Fibroblast of lung (primary cell): ENCODE measurements at regions not wholly inside any gene's neighbourhood (a gene's known extent, or its start where the extent isn't known, plus 50 kb on each side); places are given as distances from the start of the nearest gene placed in this dataset.

Source experiments
- DNase-seq, 2 donors: peaks; one replicate each; pipeline versions ENCODE4 v3.0.0 to v3.0.0-alpha.2; 2010; ENCODE audit warnings: low read depth in 2 of 2
- H2AFZ ChIP-seq: 2 replicates; pipeline ENCODE4 v1.5.1; 2012; ENCODE audit warnings: low read length, control low read depth, inconsistent platforms
- H3K27ac ChIP-seq: 2 replicates; pipeline ENCODE4 v1.5.1; 2011; ENCODE audit warnings: low read length, control low read depth; ENCODE audit not compliant: insufficient read depth
- H3K27me3 ChIP-seq: 2 replicates; pipeline ENCODE4 v1.5.1; 2011; ENCODE audit warnings: mild to moderate bottlenecking, low read length; ENCODE audit not compliant: control insufficient read depth, insufficient read depth
- H3K36me3 ChIP-seq: 2 replicates; pipeline ENCODE4 v1.5.1; 2011; ENCODE audit warnings: low read length; ENCODE audit not compliant: control insufficient read depth, insufficient read depth
- H3K4me1 ChIP-seq: 2 replicates; pipeline ENCODE4 v1.5.1; 2011; ENCODE audit warnings: low read length; ENCODE audit not compliant: control insufficient read depth, insufficient read depth; ENCODE audit errors: extremely low read depth
- H3K4me2 ChIP-seq: 2 replicates; pipeline ENCODE4 v1.5.1; 2011; ENCODE audit warnings: low read length, control low read depth; ENCODE audit not compliant: insufficient read depth; ENCODE audit errors: extremely low read depth
- H3K4me3 ChIP-seq, 4 experiments: fragments of 200-600 bp in 1 of 4; sonication (generic) in 1 of 4; replicated peaks in 1 of 4; 2 replicates each; pipeline ENCODE4 v1.5.1; 2011 to 2016; ENCODE audit warnings: low read length in 4 of 4, low read depth in 3 of 4, mild to moderate bottlenecking in 3 of 4, control low read depth in 2 of 4, inconsistent platforms in 1 of 4, mixed read lengths in 1 of 4; ENCODE audit not compliant: insufficient read depth in 1 of 4; ENCODE audit errors: control extremely low read depth in 1 of 4
- H3K79me2 ChIP-seq: 2 replicates; pipeline ENCODE4 v1.5.1; 2012; ENCODE audit warnings: mild to moderate bottlenecking, low read length, inconsistent platforms; ENCODE audit not compliant: control insufficient read depth, insufficient read depth
- H3K9ac ChIP-seq: 2 replicates; pipeline ENCODE4 v1.5.1; 2011; ENCODE audit warnings: mild to moderate bottlenecking, low read length, control low read depth; ENCODE audit not compliant: insufficient read depth
- H3K9me3 ChIP-seq: 2 replicates; pipeline ENCODE4 v1.5.1; 2012; ENCODE audit warnings: low read depth, low read length; ENCODE audit not compliant: control insufficient read depth, insufficient read depth
- H4K20me1 ChIP-seq: 2 replicates; pipeline ENCODE4 v1.5.1; 2011; ENCODE audit warnings: low read length; ENCODE audit not compliant: control insufficient read depth, insufficient read depth; ENCODE audit errors: extremely low read depth
- EZH2 ChIP-seq: IDR thresholded peaks from 2 replicates; pipeline ENCODE4 v1.5.1; 2012; ENCODE audit warnings: low read length, control low read depth, mild to moderate bottlenecking; ENCODE audit errors: missing control alignments
- TF ChIP-seq, protein P1 (sequence below), 2 donors: IDR thresholded peaks in 1 of 2; conservative IDR thresholded peaks in 1 of 2; 1 replicate in 1 of 2; 2 replicates in 1 of 2; pipeline ENCODE4 v1.5.1; 2011 to 2012; ENCODE audit warnings: low read length in 2 of 2, control low read depth in 1 of 2, inconsistent platforms in 1 of 2, low read depth in 1 of 2, mild to moderate bottlenecking in 1 of 2

DNA sequence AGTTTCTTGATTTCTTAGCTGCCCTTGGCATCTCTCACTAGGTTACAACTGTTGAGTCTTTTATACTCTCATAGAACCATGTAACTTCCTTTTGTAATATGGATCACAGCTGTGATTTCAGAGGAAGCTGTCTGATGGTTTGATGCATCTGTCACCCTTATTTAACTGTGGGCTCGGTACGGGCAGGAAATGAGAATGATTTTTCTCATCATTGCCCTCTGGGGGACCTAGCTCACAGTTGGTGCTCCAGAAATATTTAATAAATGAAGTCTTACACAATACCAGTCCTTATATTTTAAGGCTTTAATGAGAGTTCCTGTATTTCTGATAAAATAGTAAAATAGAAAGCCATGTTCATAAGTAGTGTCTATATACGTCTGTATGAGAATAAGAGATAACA lies 151.2 kb downstream of the EBLN2 start:
- H3K79me2 ChIP-seq: no peaks in the 10 kb centered on the region
- H3K27me3 ChIP-seq: no peaks in the 10 kb centered on the region
- no peaks in the 10 kb centered on the region for H3K36me3 ChIP-seq
- H3K4me3 ChIP-seq: no peak overlapping the region
- H3K27ac ChIP-seq: no peak overlapping the region
- no peak overlapping the region for H3K9ac ChIP-seq
- DNase-seq: no peak
- no peak overlapping the region for H2AFZ ChIP-seq
- TF ChIP-seq, protein P1, sequence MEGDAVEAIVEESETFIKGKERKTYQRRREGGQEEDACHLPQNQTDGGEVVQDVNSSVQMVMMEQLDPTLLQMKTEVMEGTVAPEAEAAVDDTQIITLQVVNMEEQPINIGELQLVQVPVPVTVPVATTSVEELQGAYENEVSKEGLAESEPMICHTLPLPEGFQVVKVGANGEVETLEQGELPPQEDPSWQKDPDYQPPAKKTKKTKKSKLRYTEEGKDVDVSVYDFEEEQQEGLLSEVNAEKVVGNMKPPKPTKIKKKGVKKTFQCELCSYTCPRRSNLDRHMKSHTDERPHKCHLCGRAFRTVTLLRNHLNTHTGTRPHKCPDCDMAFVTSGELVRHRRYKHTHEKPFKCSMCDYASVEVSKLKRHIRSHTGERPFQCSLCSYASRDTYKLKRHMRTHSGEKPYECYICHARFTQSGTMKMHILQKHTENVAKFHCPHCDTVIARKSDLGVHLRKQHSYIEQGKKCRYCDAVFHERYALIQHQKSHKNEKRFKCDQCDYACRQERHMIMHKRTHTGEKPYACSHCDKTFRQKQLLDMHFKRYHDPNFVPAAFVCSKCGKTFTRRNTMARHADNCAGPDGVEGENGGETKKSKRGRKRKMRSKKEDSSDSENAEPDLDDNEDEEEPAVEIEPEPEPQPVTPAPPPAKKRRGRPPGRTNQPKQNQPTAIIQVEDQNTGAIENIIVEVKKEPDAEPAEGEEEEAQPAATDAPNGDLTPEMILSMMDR (conservative IDR thresholded peaks at IDR 0.05 in 1 of 2, IDR thresholded peaks at IDR 0.05 in 1 of 2; ENCODE audit: low read depth in 1 of 2, low read length in 2 of 2): no peak
- TF ChIP-seq EZH2: no peak
- H3K9me3 ChIP-seq: no peaks in the 10 kb centered on the region
- no peak overlapping the region for H3K4me2 ChIP-seq
- no peaks in the 10 kb centered on the region for H4K20me1 ChIP-seq
- H3K4me1 ChIP-seq: no peaks in the 10 kb centered on the region

DNA sequence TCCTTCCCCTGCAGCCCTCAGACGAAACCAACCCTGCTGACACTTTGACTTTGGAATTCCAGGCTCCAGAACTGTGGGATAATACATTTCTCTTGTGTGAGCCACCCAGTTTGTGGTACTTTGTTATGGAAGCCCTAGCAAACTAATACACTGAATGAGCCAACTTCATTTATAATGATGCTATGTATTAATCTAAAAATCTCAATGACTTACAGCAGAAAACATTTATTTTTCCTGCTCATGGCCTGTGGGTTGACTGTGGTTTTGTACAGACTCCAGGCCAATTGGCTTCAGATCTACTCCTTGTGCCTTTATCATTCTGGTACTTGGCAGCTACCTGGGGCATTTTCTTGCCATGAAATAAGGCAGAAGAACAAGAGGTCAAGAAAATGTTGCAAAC lies 152.4 kb downstream of the EBLN2 start:
- H3K79me2 ChIP-seq: no peaks in the 10 kb centered on the region
- H4K20me1 ChIP-seq: no peaks in the 10 kb centered on the region
- H3K27ac ChIP-seq: no peak overlapping the region
- DNase-seq: peak in 1 of 2 donors; percentile 90
- H3K4me3 ChIP-seq: no peak overlapping the region
- no peaks in the 10 kb centered on the region for H3K36me3 ChIP-seq
- no peak overlapping the region for H3K9ac ChIP-seq
- TF ChIP-seq, protein P1 (conservative IDR thresholded peaks at IDR 0.05 in 1 of 2, IDR thresholded peaks at IDR 0.05 in 1 of 2; ENCODE audit: low read depth in 1 of 2, low read length in 2 of 2): no peak
- no peak for TF ChIP-seq EZH2
- H3K9me3 ChIP-seq: no peaks in the 10 kb centered on the region
- no peaks in the 10 kb centered on the region for H3K27me3 ChIP-seq
- H3K4me2 ChIP-seq: no peak overlapping the region
- no peak overlapping the region for H2AFZ ChIP-seq
- H3K4me1 ChIP-seq: no peaks in the 10 kb centered on the region

DNA sequence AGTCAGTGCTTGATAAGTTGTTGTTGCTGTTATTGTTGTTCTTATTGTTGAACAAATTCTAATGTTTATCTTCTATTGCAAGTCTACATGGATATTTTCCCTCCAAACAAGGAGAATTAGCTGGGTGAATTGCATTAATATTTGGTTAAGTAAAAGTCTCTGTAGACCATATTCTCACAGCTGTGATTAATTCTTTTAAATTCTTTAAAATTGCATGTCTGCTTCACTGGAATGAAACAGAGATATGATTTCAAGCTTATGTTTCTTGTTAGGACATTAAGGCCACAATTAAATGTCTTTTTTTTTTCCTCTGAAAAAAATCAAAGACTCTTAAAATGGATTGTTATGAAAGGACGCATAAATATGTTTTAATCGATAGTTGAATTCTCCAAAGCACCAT lies 153.4 kb downstream of the EBLN2 start:
- H3K9ac ChIP-seq: no peak overlapping the region
- no peaks in the 10 kb centered on the region for H4K20me1 ChIP-seq
- H3K4me3 ChIP-seq: no peak overlapping the region
- no peaks in the 10 kb centered on the region for H3K36me3 ChIP-seq
- no peaks in the 10 kb centered on the region for H3K79me2 ChIP-seq
- TF ChIP-seq EZH2: no peak
- TF ChIP-seq, protein P1 (conservative IDR thresholded peaks at IDR 0.05 in 1 of 2, IDR thresholded peaks at IDR 0.05 in 1 of 2; ENCODE audit: low read depth in 1 of 2, low read length in 2 of 2): no peak
- no peak overlapping the region for H3K4me2 ChIP-seq
- H3K27me3 ChIP-seq: no peaks in the 10 kb centered on the region
- H2AFZ ChIP-seq: no peak overlapping the region
- H3K27ac ChIP-seq: no peak overlapping the region
- H3K4me1 ChIP-seq: no peaks in the 10 kb centered on the region
- no peaks in the 10 kb centered on the region for H3K9me3 ChIP-seq
- no peak for DNase-seq
